H9 (cell line): ENCODE measurements at regions not wholly inside any gene's neighbourhood (a gene's known extent, or its start where the extent isn't known, plus 50 kb on each side); places are given as distances from the start of the nearest gene placed in this dataset.
"Not testable (repeated sequence)": the region's sequence is repeated elsewhere in the genome, so short reads cannot be mapped to it uniquely, and the experiment has no call there.

Experiments used
- DNase-seq: peaks from one replicate; pipeline ENCODE4 v3.0.0-alpha.2; 2017
- H2AFZ ChIP-seq: one replicate; pipeline ENCODE4 v1.6.1; 2013; ENCODE audit warnings: mild to moderate bottlenecking, low read length, control low read depth, moderate library complexity
- H2AK5ac ChIP-seq: 2 replicates; pipeline ENCODE4 v1.6.1; 2013; ENCODE audit warnings: low read length, control low read depth, mixed read lengths; ENCODE audit not compliant: insufficient read length
- H2BK120ac ChIP-seq: one replicate; pipeline ENCODE4 v1.6.1; 2013; ENCODE audit warnings: low read depth, mild to moderate bottlenecking, low read length, control low read depth, inconsistent platforms; ENCODE audit not compliant: poor library complexity, severe bottlenecking
- H2BK12ac ChIP-seq: 2 replicates; pipeline ENCODE4 v1.6.1; 2013; ENCODE audit warnings: low read length, control low read depth, mixed read lengths, low read depth; ENCODE audit not compliant: insufficient read length
- H2BK15ac ChIP-seq: 2 replicates; pipeline ENCODE4 v1.6.1; 2013; ENCODE audit warnings: low read depth, low read length, control low read depth
- H2BK20ac ChIP-seq: one replicate; pipeline ENCODE4 v1.6.1; 2013; ENCODE audit warnings: low read depth, mild to moderate bottlenecking, low read length, control low read depth, inconsistent platforms; ENCODE audit not compliant: poor library complexity, severe bottlenecking
- H2BK5ac ChIP-seq: 2 replicates; pipeline ENCODE4 v1.6.1; 2013; ENCODE audit warnings: low read length, control low read depth, mixed read lengths; ENCODE audit not compliant: insufficient read length
- H3K14ac ChIP-seq: 2 replicates; pipeline ENCODE4 v1.6.1; 2013; ENCODE audit warnings: low read length, control low read depth; ENCODE audit not compliant: insufficient read depth
- H3K18ac ChIP-seq: 2 replicates; pipeline ENCODE4 v1.6.1; 2013; ENCODE audit warnings: low read depth, mild to moderate bottlenecking, mixed read lengths, low read length, control low read depth; ENCODE audit not compliant: insufficient read length
- H3K23ac ChIP-seq: 2 replicates; pipeline ENCODE4 v1.6.1; 2013; ENCODE audit warnings: low read length, control low read depth, mixed read lengths, low read depth; ENCODE audit not compliant: insufficient read length
- H3K23me2 ChIP-seq: 2 replicates; pipeline ENCODE4 v1.6.1; 2013; ENCODE audit warnings: low read depth, mild to moderate bottlenecking, mixed read lengths, low read length, control low read depth; ENCODE audit not compliant: insufficient read length, poor library complexity, severe bottlenecking
- H3K27ac ChIP-seq: 2 replicates; pipeline ENCODE4 v1.5.1; 2013; ENCODE audit warnings: low read length, control low read depth, mixed read lengths, low read depth; ENCODE audit not compliant: insufficient read length
- H3K27me3 ChIP-seq: 2 replicates; pipeline ENCODE4 v1.6.1; 2013; ENCODE audit warnings: low read length, control low read depth, inconsistent platforms; ENCODE audit not compliant: insufficient read depth
- H3K4ac ChIP-seq: 2 replicates; pipeline ENCODE4 v1.6.1; 2013; ENCODE audit warnings: low read depth, mild to moderate bottlenecking, control low read depth, inconsistent platforms, low read length, moderate library complexity
- H3K4me1 ChIP-seq: 2 replicates; pipeline ENCODE4 v1.6.1; 2013; ENCODE audit warnings: low read length, control low read depth, inconsistent platforms; ENCODE audit not compliant: insufficient read depth
- H3K4me2 ChIP-seq: 2 replicates; pipeline ENCODE4 v1.6.1; 2013; ENCODE audit warnings: low read length, control low read depth, mixed read lengths; ENCODE audit not compliant: insufficient read length, insufficient read depth
- H3K56ac ChIP-seq: 2 replicates; pipeline ENCODE4 v1.6.1; 2013; ENCODE audit warnings: low read depth, mild to moderate bottlenecking, mixed read lengths, low read length, control low read depth; ENCODE audit not compliant: insufficient read length
- H3K79me1 ChIP-seq: 2 replicates; pipeline ENCODE4 v1.6.1; 2013; ENCODE audit warnings: low read depth, mild to moderate bottlenecking, moderate library complexity, low read length, control low read depth, inconsistent platforms; ENCODE audit not compliant: insufficient read depth, poor library complexity, severe bottlenecking
- H3K79me2 ChIP-seq: 2 replicates; pipeline ENCODE4 v1.6.1; 2013; ENCODE audit warnings: low read length, control low read depth, inconsistent platforms; ENCODE audit not compliant: insufficient read depth
- H3K9ac ChIP-seq: 2 replicates; pipeline ENCODE4 v1.6.1; 2013; ENCODE audit warnings: low read length, control low read depth, mixed read lengths; ENCODE audit not compliant: insufficient read length; ENCODE audit errors: extremely low read depth
- H3K9me3 ChIP-seq: one replicate; pipeline ENCODE4 v1.6.1; 2013; ENCODE audit warnings: low read depth, low read length, inconsistent platforms; ENCODE audit not compliant: control insufficient read depth
- H3T11ph ChIP-seq: one replicate; pipeline ENCODE4 v1.6.1; 2013; ENCODE audit warnings: mild to moderate bottlenecking, low read length, control low read depth, inconsistent platforms
- H4K20me1 ChIP-seq: one replicate; pipeline ENCODE4 v1.6.1; 2013; ENCODE audit not compliant: control insufficient read depth, insufficient read length, insufficient read depth
- H4K5ac ChIP-seq: 2 replicates; pipeline ENCODE4 v1.6.1; 2013; ENCODE audit warnings: low read depth, mild to moderate bottlenecking, mixed read lengths, low read length, control low read depth; ENCODE audit not compliant: insufficient read length
- H4K8ac ChIP-seq: replicated peaks from 2 replicates; pipeline ENCODE4 v1.6.1; 2013; ENCODE audit warnings: low read length, control low read depth, mixed read lengths, low read depth; ENCODE audit not compliant: insufficient read length
- H4K91ac ChIP-seq: 2 replicates; pipeline ENCODE4 v1.6.1; 2013; ENCODE audit warnings: low read depth, mild to moderate bottlenecking, moderate library complexity, mixed read lengths, low read length, control low read depth; ENCODE audit not compliant: insufficient read length
- H3K27ac Mint-ChIP-seq, 3 experiments: 2 replicates in 2 of 3; 3 replicates in 1 of 3; pipeline ENCODE4 v1.8.0; 2020 to 2021; ENCODE audit warnings: mixed read lengths in 3 of 3, mild to moderate bottlenecking in 1 of 3, moderate library complexity in 1 of 3
- H3K27me3 Mint-ChIP-seq: 2 replicates; pipeline ENCODE4 v1.8.0; 2021; ENCODE audit warnings: low read depth, mild to moderate bottlenecking, moderate library complexity, mixed read lengths
- H3K36me3 Mint-ChIP-seq, 3 experiments: 2 replicates in 2 of 3; 3 replicates in 1 of 3; pipeline ENCODE4 v1.8.0; 2020 to 2021; ENCODE audit warnings: low read depth in 3 of 3, mixed read lengths in 3 of 3; ENCODE audit not compliant: insufficient read depth in 1 of 3
- H3K4me1 Mint-ChIP-seq, 2 experiments: 2 replicates each; pipeline ENCODE4 v1.8.0; 2020; ENCODE audit warnings: mixed read lengths in 2 of 2
- H3K4me3 Mint-ChIP-seq, 2 experiments: 2 replicates in 1 of 2; 3 replicates in 1 of 2; pipeline ENCODE4 v1.8.0; 2020 to 2021; ENCODE audit warnings: mild to moderate bottlenecking in 2 of 2, mixed read lengths in 2 of 2, moderate library complexity in 1 of 2
- H3K9me3 Mint-ChIP-seq, 2 experiments: 2 replicates in 1 of 2; 3 replicates in 1 of 2; pipeline ENCODE4 v1.8.0; 2020; ENCODE audit warnings: mild to moderate bottlenecking in 2 of 2, mixed read lengths in 2 of 2, moderate library complexity in 1 of 2
- WGBS: extraction: QIAGEN DNeasy Blood & Tissue Kit; methylation state at CpG from one replicate; pipeline ENCODE4 v1.1.7; 2013; ENCODE audit warnings: missing lambda C conversion rate, low lambda C conversion rate, mixed read lengths; ENCODE audit not compliant: insufficient read length; ENCODE audit errors: extremely low coverage; 5-methylcytosine and 5-hydroxymethylcytosine counted together

- peak overlapping the region; percentile 72 for H3K4me2 ChIP-seq
- peak; percentile 76 for DNase-seq
- H3K79me2 ChIP-seq, H3K27ac Mint-ChIP-seq, H2BK12ac ChIP-seq, H3K9me3 ChIP-seq, H4K91ac ChIP-seq, H3K9me3 Mint-ChIP-seq, H3K18ac ChIP-seq, H2BK5ac ChIP-seq, H2AFZ ChIP-seq, H2BK20ac ChIP-seq, H4K20me1 ChIP-seq, H2BK120ac ChIP-seq, H3K9ac ChIP-seq, H3K27ac ChIP-seq, H3K27me3 ChIP-seq, H3K4me1 ChIP-seq, H4K8ac ChIP-seq, H4K5ac ChIP-seq, H3T11ph ChIP-seq, H3K36me3 Mint-ChIP-seq, H3K4ac ChIP-seq, H3K79me1 ChIP-seq, H2BK15ac ChIP-seq, H3K23ac ChIP-seq, H3K14ac ChIP-seq, H2AK5ac ChIP-seq, H3K23me2 ChIP-seq, H3K56ac ChIP-seq: not testable (repeated sequence)
- H3K4me3 Mint-ChIP-seq, result peak overlapping the region; percentile 60 to 82
- H3K4me1 Mint-ChIP-seq, result peaks cover 6 to 10% of the 10 kb centered on the region in 2 experiments
- WGBS, result no CpG with 5 or more reads among the region's 79 CpGs
- peaks cover 62% of the 10 kb centered on the region for H3K27me3 Mint-ChIP-seq
Observed at GRCh38 chr13:25017808-25018728, 77.9 kb upstream of the PABPC3 start.
